OCI-LY3 (cell line): ENCODE measurements at regions not wholly inside any gene's neighbourhood (a gene's known extent, or its start where the extent isn't known, plus 50 kb on each side); places are given as distances from the start of the nearest gene placed in this dataset.

Source experiments
- H2AFZ ChIP-seq: fragments of 200-600, 300-600 bp; shearing (Covaris generic); 2 replicates; pipeline ENCODE4 v1.6.0; 2014; ENCODE audit warnings: antibody characterized with exemption, low read depth, low read length
- H3K27ac ChIP-seq: fragments of 200-600, 300-600 bp; sonication (generic); 2 replicates; pipeline ENCODE4 v1.5.1; 2014; ENCODE audit warnings: mild to moderate bottlenecking, low read length, moderate library complexity, mixed read lengths
- H3K27me3 ChIP-seq: fragments of 200-600, 300-600 bp; sonication (generic); 2 replicates; pipeline ENCODE4 v1.6.1; 2014; ENCODE audit warnings: low read depth, low read length, mixed read lengths
- H3K36me3 ChIP-seq: fragments of 200-600, 300-600 bp; sonication (generic); replicated peaks from 2 replicates; pipeline ENCODE3; 2014; ENCODE audit warnings: low read depth, low read length, mixed read lengths
- H3K4me1 ChIP-seq: fragments of 300-600, 200-600 bp; sonication (generic); 2 replicates; pipeline ENCODE4 v1.6.1; 2014; ENCODE audit warnings: low read length, mixed read lengths
- H3K4me2 ChIP-seq: fragments of 200-600, 300-600 bp; sonication (generic); 2 replicates; pipeline ENCODE4 v1.6.1; 2014; ENCODE audit warnings: low read length, mixed read lengths
- H3K4me3 ChIP-seq: fragments of 300-600, 200-600 bp; sonication (generic); 2 replicates; pipeline ENCODE4 v1.5.1; 2014; ENCODE audit warnings: antibody characterized with exemption, mild to moderate bottlenecking, low read length, moderate library complexity
- H3K79me2 ChIP-seq: fragments of 300-600, 200-600 bp; shearing (Covaris generic); 2 replicates; pipeline ENCODE4 v1.6.1; 2014; ENCODE audit warnings: mild to moderate bottlenecking, low read length, mixed read lengths
- H3K9ac ChIP-seq: fragments of 300-600, 200-600 bp; shearing (Covaris generic); 2 replicates; pipeline ENCODE4 v1.6.0; 2014; ENCODE audit warnings: mild to moderate bottlenecking, low read length, moderate library complexity
- H3K9me3 ChIP-seq: fragments of 200-600, 300-600 bp; shearing (Covaris generic); 2 replicates; pipeline ENCODE4 v1.6.1; 2014; ENCODE audit warnings: low read length, mixed read lengths; ENCODE audit not compliant: insufficient read depth
- H4K20me1 ChIP-seq: fragments of 200-600, 300-600 bp; sonication (generic); 2 replicates; pipeline ENCODE4 v1.6.1; 2016; ENCODE audit warnings: low read length, mixed read lengths; ENCODE audit not compliant: insufficient read depth
- CTCF ChIP-seq: fragments of 200-600, 300-600 bp; sonication (generic); IDR thresholded peaks from 2 replicates; pipeline ENCODE4 v1.5.1; 2014; ENCODE audit warnings: antibody characterized with exemption, low read length, low read depth
- EZH2phosphoT487 ChIP-seq: fragments of 200-600 bp; shearing (Covaris generic); IDR thresholded peaks from 2 replicates; pipeline ENCODE4 v1.6.1; 2018; ENCODE audit warnings: antibody characterized with exemption, mixed run types, low read depth

GRCh38 chr3:29167180-29167579 is 113.7 kb upstream of the RBMS3 start:
- Histone ChIP-seq H3K4me2 (no peak overlapping the region), H3K79me2 (no peaks in the 10 kb centered on the region), H2AFZ (no peak overlapping the region), H3K9me3 (no peaks in the 10 kb centered on the region), H3K27me3 (no peaks in the 10 kb centered on the region), H3K4me1 (no peaks in the 10 kb centered on the region), H3K4me3 (no peak overlapping the region), H3K36me3 (no peaks in the 10 kb centered on the region), H3K27ac (no peak overlapping the region), H3K9ac (no peak overlapping the region), H4K20me1 (no peaks in the 10 kb centered on the region)
- TF ChIP-seq CTCF = no peak
- no peak for TF ChIP-seq EZH2phosphoT487

- Histone ChIP-seq H3K9me3 (no peaks in the 10 kb centered on the region), H3K27me3 (no peaks in the 10 kb centered on the region), H3K4me3 (no peak overlapping the region), H3K9ac (no peak overlapping the region), H3K79me2 (no peaks in the 10 kb centered on the region), H2AFZ (no peak overlapping the region), H3K27ac (no peak overlapping the region), H3K4me2 (no peak overlapping the region), H3K36me3 (no peaks in the 10 kb centered on the region), H3K4me1 (no peaks in the 10 kb centered on the region), H4K20me1 (no peaks in the 10 kb centered on the region)
- no peak for TF ChIP-seq EZH2phosphoT487
- no peak for TF ChIP-seq CTCF
Observed at GRCh38 chr3:29168081-29168480, 112.8 kb upstream of the RBMS3 start.

GRCh38 chr3:29168696-29169095 is 112.2 kb upstream of the RBMS3 start:
- Histone ChIP-seq H3K27ac (no peak overlapping the region), H3K36me3 (no peaks in the 10 kb centered on the region), H3K4me2 (no peak overlapping the region), H3K4me1 (no peaks in the 10 kb centered on the region), H3K27me3 (no peaks in the 10 kb centered on the region), H3K9ac (no peak overlapping the region), H3K4me3 (no peak overlapping the region), H4K20me1 (no peaks in the 10 kb centered on the region), H3K9me3 (no peaks in the 10 kb centered on the region), H2AFZ (no peak overlapping the region), H3K79me2 (no peaks in the 10 kb centered on the region)
- TF ChIP-seq EZH2phosphoT487 = no peak

- H3K4me1 ChIP-seq = no peaks in the 10 kb centered on the region
- H2AFZ ChIP-seq = no peak overlapping the region
- H3K27me3 ChIP-seq = no peaks in the 10 kb centered on the region
- no peak for TF ChIP-seq CTCF
- no peak for TF ChIP-seq EZH2phosphoT487
- no peak overlapping the region for H3K9ac ChIP-seq
- H3K79me2 ChIP-seq = no peaks in the 10 kb centered on the region
- no peaks in the 10 kb centered on the region for H4K20me1 ChIP-seq
- no peak overlapping the region for H3K4me3 ChIP-seq
- no peak overlapping the region for H3K4me2 ChIP-seq
- no peak overlapping the region for H3K27ac ChIP-seq
- no peaks in the 10 kb centered on the region for H3K36me3 ChIP-seq
- no peaks in the 10 kb centered on the region for H3K9me3 ChIP-seq
Observed at GRCh38 chr3:29169451-29169850, 111.4 kb upstream of the RBMS3 start.
